Bronchial epithelial cell (primary cell): ENCODE measurements at regions not wholly inside any gene's neighbourhood (a gene's known extent, or its start where the extent isn't known, plus 50 kb on each side); places are given as distances from the start of the nearest gene placed in this dataset.
A peak's percentile ranks its signal among the peaks of the same experiment; 100 is the strongest.
"Not testable (repeated sequence)": the region's sequence is repeated elsewhere in the genome, so short reads cannot be mapped to it uniquely, and the experiment has no call there.

Source experiments
- DNase-seq: peaks from one replicate; pipeline ENCODE4 v3.0.0-alpha.2; 2010; ENCODE audit warnings: low read depth
- FAIRE-seq: peaks from 2 replicates; lab custom pipeline; 2011; peaks lifted over from hg19 to GRCh38; lab: Jason Lieb, UNC
- H3K27me3 ChIP-seq: 2 replicates; pipeline ENCODE4 v1.5.1; 2011; ENCODE audit warnings: low read length; ENCODE audit not compliant: control insufficient read depth, insufficient read depth
- H3K36me3 ChIP-seq: 2 replicates; pipeline ENCODE4 v1.5.1; 2011; ENCODE audit warnings: low read length; ENCODE audit not compliant: control insufficient read depth, insufficient read depth
- H3K4me3 ChIP-seq: 2 replicates; pipeline ENCODE4 v1.5.1; 2011; ENCODE audit warnings: mild to moderate bottlenecking, low read depth, low read length, control low read depth
- CTCF ChIP-seq: IDR thresholded peaks from 2 replicates; pipeline ENCODE4 v1.5.1; 2011; ENCODE audit warnings: mild to moderate bottlenecking, moderate library complexity, low read length, control low read depth, inconsistent platforms; ENCODE audit not compliant: insufficient read depth, severe bottlenecking

- no peak overlapping the region for H3K4me3 ChIP-seq
- no peak for TF ChIP-seq CTCF
- no peaks in the 10 kb centered on the region for H3K36me3 ChIP-seq
- H3K27me3 ChIP-seq: no peaks in the 10 kb centered on the region
- no peak for FAIRE-seq
- DNase-seq: no peak
Observed at GRCh38 chr11:11725438-11725837, 103.6 kb upstream of the GALNT18 start.

GRCh38 chr11:11724994-11725393 lies 103.2 kb upstream of the GALNT18 start:
- no peaks in the 10 kb centered on the region for H3K36me3 ChIP-seq
- H3K4me3 ChIP-seq: no peak overlapping the region
- H3K27me3 ChIP-seq: no peaks in the 10 kb centered on the region
- no peak for TF ChIP-seq CTCF
- DNase-seq: peak; percentile 50
- no peak for FAIRE-seq

GRCh38 chr11:11722861-11723260 lies 101.1 kb upstream of the GALNT18 start:
- Histone ChIP-seq H3K4me3 (no peak overlapping the region), H3K36me3 (no peaks in the 10 kb centered on the region), H3K27me3 (no peaks in the 10 kb centered on the region)
- FAIRE-seq (no peak), DNase-seq (no peak)
- no peak for TF ChIP-seq CTCF

- no peak overlapping the region for H3K4me3 ChIP-seq
- FAIRE-seq (no peak), DNase-seq (no peak)
- no peaks in the 10 kb centered on the region for H3K36me3 ChIP-seq
- no peak for TF ChIP-seq CTCF
- H3K27me3 ChIP-seq: no peaks in the 10 kb centered on the region
Observed at GRCh38 chr11:11722246-11722645, 100.4 kb upstream of the GALNT18 start.

- no peak overlapping the region for H3K4me3 ChIP-seq
- no peaks in the 10 kb centered on the region for H3K36me3 ChIP-seq
- DNase-seq (no peak), FAIRE-seq (no peak)
- TF ChIP-seq CTCF: no peak
- no peaks in the 10 kb centered on the region for H3K27me3 ChIP-seq
Observed at GRCh38 chr11:11718511-11718910, 96.7 kb upstream of the GALNT18 start.

- Histone ChIP-seq H3K27me3 (no peaks in the 10 kb centered on the region), H3K36me3 (no peaks in the 10 kb centered on the region), H3K4me3 (no peak overlapping the region)
- TF ChIP-seq CTCF: no peak
- peak; percentile 99 for FAIRE-seq
- DNase-seq: peak; percentile 94
Observed at GRCh38 chr11:11717064-11717725, 95.4 kb upstream of the GALNT18 start.

GRCh38 chr11:11715075-11715474 lies 93.3 kb upstream of the GALNT18 start:
- not testable (repeated sequence) for H3K36me3 ChIP-seq, H3K27me3 ChIP-seq, H3K4me3 ChIP-seq, FAIRE-seq, DNase-seq
